Kidney (tissue), 13 donors: ENCODE measurements at regions not wholly inside any gene's neighbourhood (a gene's known extent, or its start where the extent isn't known, plus 50 kb on each side); places are given as distances from the start of the nearest gene placed in this dataset.
A peak's percentile ranks its signal among the peaks of the same experiment; 100 is the strongest.

ENCODE experiments used
- DNase-seq, 5 donors: peaks; one replicate each; pipeline ENCODE4 v3.0.0-alpha.2; 2013 to 2020
- FAIRE-seq: peaks from 2 replicates; lab custom pipeline; 2012; peaks lifted over from hg19 to GRCh38; lab: Jason Lieb, UNC
- H3K27ac ChIP-seq, 2 donors: one replicate each; pipeline ENCODE4 v1.7.0; 2013; ENCODE audit warnings: low read depth in 2 of 2, low read length in 2 of 2, inconsistent platforms in 1 of 2
- H3K27me3 ChIP-seq: one replicate; pipeline ENCODE4 v1.7.1; 2013; ENCODE audit warnings: low read length, inconsistent platforms; ENCODE audit not compliant: control insufficient read depth, insufficient read depth
- H3K36me3 ChIP-seq, 3 donors: one replicate each; pipeline versions ENCODE4 v1.7.0 to v1.7.1; 2013; ENCODE audit warnings: low read length in 3 of 3, control low read depth in 1 of 3, inconsistent platforms in 1 of 3; ENCODE audit not compliant: insufficient read depth in 3 of 3, control insufficient read depth in 2 of 3
- H3K4me1 ChIP-seq, 3 donors: one replicate each; pipeline versions ENCODE4 v1.7.0 to v1.7.1; 2013; ENCODE audit warnings: low read length in 3 of 3, inconsistent platforms in 1 of 3, low read depth in 1 of 3; ENCODE audit not compliant: control insufficient read depth in 2 of 3, insufficient read depth in 2 of 3
- H3K4me3 ChIP-seq, 3 donors: one replicate each; pipeline versions ENCODE4 v1.7.0 to v1.8.1; 2013; ENCODE audit warnings: low read length in 3 of 3, control low read depth in 1 of 3, inconsistent platforms in 1 of 3
- H3K9ac ChIP-seq, 3 donors: one replicate each; pipeline versions ENCODE4 v1.7.0 to v1.7.1; 2013; ENCODE audit warnings: low read length in 3 of 3, control low read depth in 1 of 3, inconsistent platforms in 1 of 3
- H3K9me3 ChIP-seq, 3 donors: one replicate each; pipeline versions ENCODE4 v1.7.0 to v1.7.1; 2013; ENCODE audit warnings: low read length in 3 of 3, control low read depth in 1 of 3, inconsistent platforms in 1 of 3; ENCODE audit not compliant: control insufficient read depth in 2 of 3, insufficient read depth in 1 of 3
- CTCF ChIP-seq: IDR thresholded peaks from 3 replicates; pipeline ENCODE4 v1.5.1; 2012; ENCODE audit warnings: mild to moderate bottlenecking, moderate library complexity, borderline replicate concordance; ENCODE audit not compliant: insufficient read depth; ENCODE audit errors: extremely low read depth
- intact Hi-C: fragments of 100-400 bp; cut with DNase I; formaldehyde crosslinking; loops from one replicate; pipeline ENCODE4 v1.11.1; 2022
- donor health status: control.
- donor health status: control.
- donor health status: control.
- donor health status: control.
- donor health status: control.
- donor health status: DM: yes; HTN: yes; CAD: no.
- donor health status: Normal renal cell carcinoma (clear cell type).

- TF ChIP-seq CTCF: no peak
- no peak for FAIRE-seq
- peak in 1 of 5 donors; percentile 45 for DNase-seq
- Histone ChIP-seq H3K27ac (no peak overlapping the region), H3K4me1 (peaks cover 3 to 14% (median 8%) of the 10 kb centered on the region in 3 donors), H3K9me3 (no peaks in the 10 kb centered on the region), H3K4me3 (no peak overlapping the region), H3K36me3 (peaks cover 0 to 3% (median 0%) of the 10 kb centered on the region in 3 donors), H3K9ac (no peak overlapping the region), H3K27me3 (no peaks in the 10 kb centered on the region)
- intact Hi-C loops: no loop called here
These were observed 65.8 kb upstream of the CIBAR2 start for GRCh38 chr16:85178006-85178591.

- DNase-seq: peak in 1 of 5 donors; percentile 54
- Histone ChIP-seq H3K4me3 (no peak overlapping the region), H3K36me3 (peaks cover 0 to 3% (median 0%) of the 10 kb centered on the region in 3 donors), H3K9ac (no peak overlapping the region), H3K27me3 (no peaks in the 10 kb centered on the region), H3K4me1 (peaks cover 3 to 12% (median 4%) of the 10 kb centered on the region in 3 donors), H3K9me3 (peaks cover 0 to 1% (median 0%) of the 10 kb centered on the region in 3 donors), H3K27ac (no peak overlapping the region)
- no peak for FAIRE-seq
- intact Hi-C loops: no loop called here
- TF ChIP-seq CTCF: no peak
These were observed 66.3 kb upstream of the CIBAR2 start for GRCh38 chr16:85178596-85178995.

DNA sequence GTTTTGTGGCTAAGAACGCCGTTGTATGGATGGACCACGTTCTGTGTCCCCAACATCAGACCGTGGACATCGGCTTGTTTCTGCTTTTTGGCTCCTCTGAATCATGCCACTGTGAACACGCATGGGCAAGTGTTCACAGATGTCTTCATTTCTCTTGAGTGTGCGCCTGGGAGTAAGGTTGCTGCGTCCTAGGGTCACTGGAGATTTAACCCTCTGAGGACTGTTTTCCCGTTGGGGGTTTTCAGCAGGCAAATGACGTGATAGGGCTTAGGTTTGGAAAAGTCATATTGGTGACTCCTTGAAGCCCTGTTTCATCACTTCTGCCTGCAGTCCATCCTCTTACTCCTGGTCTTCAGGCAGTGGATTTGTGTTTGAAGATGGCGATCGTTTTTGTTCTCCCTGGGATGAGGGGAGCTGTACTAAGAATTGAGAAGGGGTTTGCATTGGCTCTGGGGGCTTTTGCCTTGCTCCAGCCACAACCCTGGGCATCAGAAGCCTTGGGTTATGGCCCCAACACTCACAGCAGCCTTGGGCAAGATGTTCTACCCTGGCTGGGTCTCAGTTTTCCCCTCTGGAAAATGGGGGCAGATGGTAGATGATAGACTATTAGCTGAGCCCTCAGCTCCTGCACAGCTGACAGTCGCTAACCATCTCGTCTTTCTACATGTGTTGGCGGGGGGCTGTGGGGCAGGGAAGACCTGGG is 67.2 kb upstream of the CIBAR2 start:
- no peak for FAIRE-seq

More for the DNA sequence above, 67.2 kb upstream of the CIBAR2 start:
- intact Hi-C loops: no loop called here
- H3K36me3 ChIP-seq: peaks cover 0 to 3% (median 0%) of the 10 kb centered on the region in 3 donors
- H3K27me3 ChIP-seq: no peaks in the 10 kb centered on the region
- no peak overlapping the region for H3K9ac ChIP-seq
- peaks cover 0 to 3% (median 0%) of the 10 kb centered on the region in 3 donors for H3K4me1 ChIP-seq
- H3K9me3 ChIP-seq: peaks cover 0 to 10% (median 0%) of the 10 kb centered on the region in 3 donors
- no peak overlapping the region for H3K4me3 ChIP-seq
- H3K27ac ChIP-seq: no peak overlapping the region
- DNase-seq: no peak
- no peak for TF ChIP-seq CTCF
